CD4-positive, alpha-beta T cell (primary cell): ENCODE measurements at regions not wholly inside any gene's neighbourhood (a gene's known extent, or its start where the extent isn't known, plus 50 kb on each side); places are given as distances from the start of the nearest gene placed in this dataset.

Experiments used
- ATAC-seq: fragments of 200-7000 bp; cut with Tn5 transposase; one replicate; pipeline ENCODE4 v1.10.0; 2022; ENCODE audit warnings: mild to moderate bottlenecking; ENCODE audit not compliant: poor library complexity
- CTCF ChIA-PET: fragments of 350-600 bp; sonication (Branson Sonifier 250); formaldehyde crosslinking; loops from one replicate; lab custom pipeline; 2021; ENCODE audit warnings: antibody characterized with exemption, inconsistent platforms; lab: Charles Lee
- POLR2A ChIA-PET: fragments of 350-600 bp; sonication (Branson Sonifier 250); formaldehyde crosslinking; loops from one replicate; lab custom pipeline; 2021; ENCODE audit warnings: antibody characterized with exemption, inconsistent platforms; lab: Charles Lee
- DNase-seq, 14 experiments: peaks; one replicate each; pipeline ENCODE4 v3.0.0-alpha.2; 2013 to 2020; ENCODE audit warnings: mixed read lengths in 2 of 14
- H3K27ac ChIP-seq, 2 donors: one replicate each; pipeline versions ENCODE4 v1.5.1 to v1.7.0; 2013; ENCODE audit warnings: low read length in 2 of 2, low read depth in 1 of 2, mild to moderate bottlenecking in 1 of 2
- H3K27me3 ChIP-seq, 2 experiments: 1 replicate in 1 of 2; 2 replicates in 1 of 2; pipeline versions ENCODE4 v1.6.1 to v1.7.0; 2013; ENCODE audit warnings: low read length in 2 of 2, control low read depth in 1 of 2, mild to moderate bottlenecking in 1 of 2, moderate library complexity in 1 of 2; ENCODE audit not compliant: insufficient read depth in 2 of 2, control insufficient read depth in 1 of 2
- H3K36me3 ChIP-seq: one replicate; pipeline ENCODE4 v1.6.1; 2013; ENCODE audit warnings: low read length, control low read depth; ENCODE audit not compliant: insufficient read depth
- H3K4me1 ChIP-seq: one replicate; pipeline ENCODE4 v1.6.1; 2013; ENCODE audit warnings: low read length, control low read depth; ENCODE audit not compliant: insufficient read depth
- H3K4me3 ChIP-seq: one replicate; pipeline ENCODE4 v1.5.1; 2013; ENCODE audit warnings: mild to moderate bottlenecking, low read length, moderate library complexity
- H3K9me3 ChIP-seq, 2 experiments: 1 replicate in 1 of 2; 2 replicates in 1 of 2; pipeline versions ENCODE4 v1.6.1 to v1.7.0; 2013; ENCODE audit warnings: low read length in 2 of 2, mild to moderate bottlenecking in 2 of 2, control low read depth in 1 of 2, moderate library complexity in 1 of 2; ENCODE audit not compliant: control insufficient read depth in 1 of 2, insufficient read depth in 1 of 2
- H3K27ac Mint-ChIP-seq: one replicate; pipeline ENCODE4 v1.8.0; 2020; ENCODE audit warnings: mixed read lengths
- H3K27me3 Mint-ChIP-seq: one replicate; pipeline ENCODE4 v1.8.0; 2021; ENCODE audit warnings: mixed read lengths
- H3K36me3 Mint-ChIP-seq: one replicate; pipeline ENCODE4 v1.8.0; 2021; ENCODE audit warnings: low read depth, mixed read lengths
- H3K4me1 Mint-ChIP-seq: one replicate; pipeline ENCODE4 v1.8.0; 2021; ENCODE audit warnings: low read depth, mixed read lengths
- H3K4me3 Mint-ChIP-seq: one replicate; pipeline ENCODE4 v1.8.0; 2020; ENCODE audit warnings: mild to moderate bottlenecking, mixed read lengths
- H3K9me3 Mint-ChIP-seq: one replicate; pipeline ENCODE4 v1.8.0; 2020; ENCODE audit warnings: mixed read lengths
- CTCF ChIP-seq: fragments of 200-600 bp; IDR thresholded peaks from one replicate; pipeline ENCODE4 v1.8.0; 2022; ENCODE audit warnings: antibody characterized with exemption, mild to moderate bottlenecking
- intact Hi-C, 2 experiments: fragments of 100-400 bp; cut with DNase I in 1 of 2; cut with micrococcal nuclease in 1 of 2; formaldehyde crosslinking; loops; one replicate each; pipeline versions ENCODE4 v1.15.1 to v1.9.0; 2023 to 2025; cut with DNase I, micrococcal nuclease

- Histone ChIP-seq H3K4me3 (no peak overlapping the region), H3K4me1 (no peaks in the 10 kb centered on the region), H3K36me3 (no peaks in the 10 kb centered on the region), H3K9me3 (no peaks in the 10 kb centered on the region), H3K27me3 (no peaks in the 10 kb centered on the region), H3K27ac (no peak overlapping the region)
- intact Hi-C loops = loop anchor here in 1 of 2 experiments (5.0 kb wide), 1 partner anchor 419 kb away; no protein-coding TSS in a partner anchor
- no peaks in the 10 kb centered on the region for H3K9me3 Mint-ChIP-seq
- H3K4me3 Mint-ChIP-seq = no peak overlapping the region
- ChIA-PET POLR2A (no interaction called here), CTCF (no interaction called here)
- ATAC-seq (no peak), DNase-seq (no peak)
- no peaks in the 10 kb centered on the region for H3K4me1 Mint-ChIP-seq
- H3K27ac Mint-ChIP-seq = no peak overlapping the region
- no peaks in the 10 kb centered on the region for H3K36me3 Mint-ChIP-seq
- no peak for TF ChIP-seq CTCF
- H3K27me3 Mint-ChIP-seq = peaks cover 5% of the 10 kb centered on the region
These were observed 204.1 kb downstream of the ZNF365 start for GRCh38 chr10:62578301-62578700.

- intact Hi-C loops = loop anchor here in 1 of 2 experiments (5.0 kb wide), 1 partner anchor 418 kb away; no protein-coding TSS in a partner anchor
- H3K4me3 ChIP-seq = no peak overlapping the region
- TF ChIP-seq CTCF = no peak
- H3K27me3 ChIP-seq = no peaks in the 10 kb centered on the region
- no peaks in the 10 kb centered on the region for H3K36me3 ChIP-seq
- Mint-ChIP-seq H3K4me3 (no peak overlapping the region), H3K27ac (no peak overlapping the region), H3K36me3 (no peaks in the 10 kb centered on the region), H3K4me1 (no peaks in the 10 kb centered on the region), H3K9me3 (no peaks in the 10 kb centered on the region), H3K27me3 (peaks cover 5% of the 10 kb centered on the region)
- ATAC-seq = no peak
- DNase-seq = no peak
- POLR2A ChIA-PET = no interaction called here
- H3K4me1 ChIP-seq = no peaks in the 10 kb centered on the region
- no peak overlapping the region for H3K27ac ChIP-seq
- CTCF ChIA-PET = no interaction called here
- H3K9me3 ChIP-seq = no peaks in the 10 kb centered on the region
These were observed 204.7 kb downstream of the ZNF365 start for GRCh38 chr10:62578916-62579315.

- H3K27ac Mint-ChIP-seq = no peak overlapping the region
- TF ChIP-seq CTCF = no peak
- no peak for ATAC-seq
These were observed 206.2 kb downstream of the ZNF365 start for GRCh38 chr10:62580396-62580795.

More at GRCh38 chr10:62580396-62580795, 206.2 kb downstream of the ZNF365 start:
- CTCF ChIA-PET = no interaction called here
- H3K4me1 Mint-ChIP-seq = no peaks in the 10 kb centered on the region
- Histone ChIP-seq H3K4me3 (no peak overlapping the region), H3K9me3 (no peaks in the 10 kb centered on the region), H3K27me3 (no peaks in the 10 kb centered on the region), H3K36me3 (no peaks in the 10 kb centered on the region), H3K4me1 (no peaks in the 10 kb centered on the region), H3K27ac (no peak overlapping the region)
- H3K4me3 Mint-ChIP-seq = no peak overlapping the region
- intact Hi-C loops = no loop called here
- peaks cover 3% of the 10 kb centered on the region for H3K27me3 Mint-ChIP-seq
- H3K36me3 Mint-ChIP-seq = no peaks in the 10 kb centered on the region
- no peaks in the 10 kb centered on the region for H3K9me3 Mint-ChIP-seq
- POLR2A ChIA-PET = no interaction called here
- no peak for DNase-seq
